OCI-LY7 (cell line): ENCODE measurements at regions not wholly inside any gene's neighbourhood (a gene's known extent, or its start where the extent isn't known, plus 50 kb on each side); places are given as distances from the start of the nearest gene placed in this dataset.

Source experiments
- EZH2phosphoT487 ChIP-seq: fragments of 200-600 bp; sonication (generic); IDR thresholded peaks from 2 replicates; pipeline ENCODE4 v1.6.1; 2018; ENCODE audit warnings: low read depth, borderline replicate concordance, mild to moderate bottlenecking, mixed run types, antibody characterized with exemption, low read length, moderate library complexity, mixed read lengths
- TF ChIP-seq, protein P1 (sequence below): fragments of 200-600 bp; sonication (generic); conservative IDR thresholded peaks from 2 replicates; pipeline ENCODE4 v1.5.1; 2014; ENCODE audit warnings: mild to moderate bottlenecking, antibody characterized with exemption, low read length, moderate library complexity, mixed read lengths

GRCh38 chr17:56681561-56682266 is 88.2 kb downstream of the NOG start:
- TF ChIP-seq, protein P1, sequence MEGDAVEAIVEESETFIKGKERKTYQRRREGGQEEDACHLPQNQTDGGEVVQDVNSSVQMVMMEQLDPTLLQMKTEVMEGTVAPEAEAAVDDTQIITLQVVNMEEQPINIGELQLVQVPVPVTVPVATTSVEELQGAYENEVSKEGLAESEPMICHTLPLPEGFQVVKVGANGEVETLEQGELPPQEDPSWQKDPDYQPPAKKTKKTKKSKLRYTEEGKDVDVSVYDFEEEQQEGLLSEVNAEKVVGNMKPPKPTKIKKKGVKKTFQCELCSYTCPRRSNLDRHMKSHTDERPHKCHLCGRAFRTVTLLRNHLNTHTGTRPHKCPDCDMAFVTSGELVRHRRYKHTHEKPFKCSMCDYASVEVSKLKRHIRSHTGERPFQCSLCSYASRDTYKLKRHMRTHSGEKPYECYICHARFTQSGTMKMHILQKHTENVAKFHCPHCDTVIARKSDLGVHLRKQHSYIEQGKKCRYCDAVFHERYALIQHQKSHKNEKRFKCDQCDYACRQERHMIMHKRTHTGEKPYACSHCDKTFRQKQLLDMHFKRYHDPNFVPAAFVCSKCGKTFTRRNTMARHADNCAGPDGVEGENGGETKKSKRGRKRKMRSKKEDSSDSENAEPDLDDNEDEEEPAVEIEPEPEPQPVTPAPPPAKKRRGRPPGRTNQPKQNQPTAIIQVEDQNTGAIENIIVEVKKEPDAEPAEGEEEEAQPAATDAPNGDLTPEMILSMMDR: no peak
- TF ChIP-seq EZH2phosphoT487: no peak
